ENCODE measurements at regions not wholly inside any gene's neighbourhood (a gene's known extent, or its start where the extent isn't known, plus 50 kb on each side); places are given as distances from the start of the nearest gene placed in this dataset.

DNA sequence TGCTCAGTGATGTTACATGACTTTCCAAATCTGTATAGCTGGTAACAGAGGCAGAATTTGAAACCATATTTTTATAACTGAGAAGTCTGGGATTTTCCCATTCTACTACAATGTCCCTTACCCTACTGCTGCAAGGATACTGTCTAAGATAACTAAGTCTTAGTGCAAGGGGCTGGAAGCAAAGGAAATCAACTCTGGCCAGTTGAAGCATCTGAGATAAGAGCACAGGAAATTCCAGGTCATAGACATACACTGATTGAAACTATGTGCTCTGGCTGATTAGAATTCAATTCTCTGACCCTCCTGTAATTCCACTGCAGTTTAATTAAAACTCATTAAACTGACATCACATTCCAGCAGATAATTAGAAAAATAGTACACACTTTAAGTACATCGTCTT is 267.7 kb upstream of the C1orf87 start:
- intact Hi-C loops (cut with DNase I): no loop called here

GRCh38 chr1:60331647-60332046 is 258.1 kb upstream of the C1orf87 start:
- Histone ChIP-seq H3K4me3 (no peak overlapping the region), H3K27me3 (no peaks in the 10 kb centered on the region), H3K36me3 (no peaks in the 10 kb centered on the region), H3K4me1 (no peaks in the 10 kb centered on the region), H3K27ac (no peak overlapping the region), H3K9me3 (peaks cover 0 to 5% of the 10 kb centered on the region in 2 donors)
- no peak for TF ChIP-seq CTCF (IDR thresholded peaks at IDR 0.05)
- ATAC-seq: no peak
- no peak for DNase-seq
- intact Hi-C loops (cut with DNase I): no loop called here

More for the DNA sequence above, 267.7 kb upstream of the C1orf87 start:
- Histone ChIP-seq H3K4me3 (no peak overlapping the region), H3K36me3 (no peaks in the 10 kb centered on the region), H3K9me3 (no peaks in the 10 kb centered on the region), H3K27me3 (no peaks in the 10 kb centered on the region), H3K27ac (no peak overlapping the region), H3K4me1 (no peaks in the 10 kb centered on the region)
- DNase-seq: no peak
- no peak for ATAC-seq
- TF ChIP-seq CTCF (IDR thresholded peaks at IDR 0.05): no peak

DNA sequence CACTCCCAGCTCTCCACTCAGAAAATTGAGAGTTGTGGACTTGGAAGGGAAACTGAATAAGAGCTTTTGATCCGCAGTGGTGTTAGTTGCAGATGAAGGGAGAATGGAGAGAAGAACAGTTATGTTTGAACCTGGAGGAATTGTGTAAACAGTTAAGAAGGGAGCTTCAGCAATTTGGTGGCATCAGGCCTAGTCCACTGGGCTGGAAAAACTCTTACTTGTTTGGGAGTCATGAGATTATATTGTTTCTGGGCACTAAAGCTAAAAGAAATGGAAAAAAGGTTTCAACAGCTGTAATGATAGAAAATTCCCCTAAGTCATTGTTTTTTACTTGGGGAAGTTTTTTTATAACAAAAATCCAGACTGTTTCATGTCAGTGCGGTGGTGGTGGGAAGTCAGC is 256.1 kb upstream of the C1orf87 start:
- TF ChIP-seq CTCF (IDR thresholded peaks at IDR 0.05): no peak
- peaks cover 0 to 9% of the 10 kb centered on the region in 2 donors for H3K9me3 ChIP-seq
- H3K36me3 ChIP-seq: no peaks in the 10 kb centered on the region
- no peak overlapping the region for H3K4me3 ChIP-seq
- no peaks in the 10 kb centered on the region for H3K27me3 ChIP-seq
- DNase-seq (no peak), ATAC-seq (no peak)
- H3K27ac ChIP-seq: no peak overlapping the region
- intact Hi-C loops (cut with DNase I): no loop called here
- no peaks in the 10 kb centered on the region for H3K4me1 ChIP-seq

DNA sequence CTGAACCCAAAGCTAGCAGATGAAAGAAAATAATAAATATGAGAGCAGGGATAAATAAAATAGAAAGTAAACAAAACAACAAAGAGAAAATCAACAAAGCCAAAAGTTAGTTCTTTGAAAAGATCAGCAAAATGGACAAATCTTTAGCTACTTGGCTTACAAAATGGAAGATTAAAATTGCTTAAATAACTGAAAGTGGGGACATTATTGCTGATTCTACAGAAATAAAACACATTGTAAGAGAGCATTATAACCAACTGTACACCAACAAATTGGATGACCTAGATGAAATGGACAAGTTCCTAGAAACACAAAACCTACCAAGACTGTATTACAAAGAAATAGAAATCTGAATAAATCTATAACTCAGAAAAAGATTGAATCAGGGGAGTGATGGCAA is 238.3 kb upstream of the C1orf87 start:
- no peak for TF ChIP-seq CTCF (IDR thresholded peaks at IDR 0.05)
- H3K4me3 ChIP-seq: no peak overlapping the region
- no peaks in the 10 kb centered on the region for H3K4me1 ChIP-seq
- intact Hi-C loops (cut with DNase I): no loop called here
- no peaks in the 10 kb centered on the region for H3K36me3 ChIP-seq
- DNase-seq (no peak), ATAC-seq (no peak)
- H3K27me3 ChIP-seq: no peaks in the 10 kb centered on the region
- H3K27ac ChIP-seq: no peak overlapping the region
- peaks cover 0 to 11% of the 10 kb centered on the region in 2 donors for H3K9me3 ChIP-seq

DNA sequence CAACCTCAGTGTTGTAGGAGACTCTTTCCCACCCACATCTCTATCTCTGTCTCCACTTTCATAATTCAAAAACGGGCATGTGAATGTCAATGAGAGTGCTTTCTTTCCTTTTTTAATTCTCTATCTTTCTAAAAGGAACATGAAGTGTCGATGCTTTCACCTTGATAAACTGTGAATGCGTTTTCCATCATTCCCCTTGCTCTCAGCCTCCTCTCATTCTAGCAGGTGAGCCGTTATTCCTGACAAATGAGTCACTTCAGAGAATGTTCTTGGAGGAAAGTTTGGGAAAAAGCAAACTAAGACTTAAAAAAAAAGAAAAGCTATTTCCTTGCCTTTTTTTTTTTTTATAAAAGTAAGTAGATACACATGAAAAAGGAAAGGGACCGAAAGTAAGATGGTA is 226.0 kb upstream of the C1orf87 start:
- DNase-seq: no peak
- no peak overlapping the region for H3K4me3 ChIP-seq

More for the DNA sequence above, 226.0 kb upstream of the C1orf87 start:
- H3K4me1 ChIP-seq: no peaks in the 10 kb centered on the region
- no peak for ATAC-seq
- no peak overlapping the region for H3K27ac ChIP-seq
- no peak for TF ChIP-seq CTCF (IDR thresholded peaks at IDR 0.05)
- H3K9me3 ChIP-seq: peaks cover 0 to 12% of the 10 kb centered on the region in 2 donors
- H3K27me3 ChIP-seq: no peaks in the 10 kb centered on the region
- no peaks in the 10 kb centered on the region for H3K36me3 ChIP-seq
- intact Hi-C loops (cut with DNase I): no loop called here

All from left lung (tissue), 4 donors.